EH (cell line): ENCODE measurements at regions not wholly inside any gene's neighbourhood (a gene's known extent, or its start where the extent isn't known, plus 50 kb on each side); places are given as distances from the start of the nearest gene placed in this dataset.

Source experiments
- DNase-seq: peaks from one replicate; pipeline ENCODE4 v3.0.0-alpha.2; 2015; ENCODE audit warnings: low read depth

DNA sequence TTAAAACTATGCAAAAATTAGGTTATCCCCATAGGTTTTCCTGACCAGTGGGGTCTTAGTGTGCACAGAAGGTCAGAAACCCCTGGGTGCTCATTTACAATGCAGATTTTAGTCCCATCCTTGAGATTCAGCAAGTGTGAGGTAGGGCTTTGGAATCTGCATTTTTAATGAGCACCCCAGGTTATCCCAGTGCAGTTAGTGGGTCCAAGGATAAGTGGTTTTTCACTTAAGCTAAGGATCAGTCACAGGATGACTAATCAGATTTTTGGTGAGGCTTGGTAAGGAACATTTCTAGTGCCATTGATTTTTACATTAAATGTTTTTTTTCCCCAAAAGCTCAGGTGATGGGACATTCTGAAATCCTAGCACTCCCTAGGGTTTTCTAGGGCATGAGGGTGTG is 50.7 kb upstream of the MGAT5 start:
- DNase-seq = peak; percentile 28
